Endothelial cell of umbilical vein (primary cell): ENCODE measurements at regions not wholly inside any gene's neighbourhood (a gene's known extent, or its start where the extent isn't known, plus 50 kb on each side); places are given as distances from the start of the nearest gene placed in this dataset.

ENCODE experiments used
- BruUV-seq: library from RNA; stranded (reverse); fragments of 400-500 nt; replicated peaks from 2 replicates; lab custom pipeline; 2021; lab: Mats Ljungman, UMichigan
- CTCF ChIA-PET: fragments of 300-600, 350-600 bp; sonication (Branson Sonifier 250); formaldehyde crosslinking; loops from one replicate; lab custom pipeline; 2021; ENCODE audit warnings: antibody characterized with exemption, inconsistent platforms; lab: Charles Lee
- POLR2A ChIA-PET: fragments of 300-600, 350-600 bp; sonication (Branson Sonifier 250); formaldehyde crosslinking; loops from one replicate; lab custom pipeline; 2021; ENCODE audit warnings: antibody characterized with exemption, inconsistent platforms; lab: Charles Lee
- DNase-seq: peaks from one replicate; pipeline ENCODE4 v3.0.0-alpha.2; 2011; ENCODE audit warnings: low read depth, low spot score
- FAIRE-seq: peaks from 2 replicates; lab custom pipeline; 2011; peaks lifted over from hg19 to GRCh38; lab: Jason Lieb, UNC
- H2AFZ ChIP-seq: 2 replicates; pipeline ENCODE4 v1.6.0; 2012; ENCODE audit warnings: low read depth, low read length, control low read depth, inconsistent platforms
- H3K27ac ChIP-seq: 2 replicates; pipeline ENCODE4 v1.5.1; 2011; ENCODE audit warnings: low read depth, mild to moderate bottlenecking, control low read depth, low read length, moderate library complexity; ENCODE audit not compliant: insufficient read depth
- H3K27me3 ChIP-seq, 2 experiments: 2 replicates each; pipeline versions ENCODE4 v1.6.0 to v1.6.1; 2011; ENCODE audit warnings: low read length in 2 of 2, mixed read lengths in 1 of 2; ENCODE audit not compliant: control insufficient read depth in 2 of 2, insufficient read depth in 2 of 2
- H3K36me3 ChIP-seq, 2 experiments: 2 replicates in 1 of 2; 3 replicates in 1 of 2; pipeline ENCODE4 v1.5.1; 2011; ENCODE audit warnings: low read length in 2 of 2, mild to moderate bottlenecking in 1 of 2, moderate library complexity in 1 of 2; ENCODE audit not compliant: control insufficient read depth in 2 of 2, insufficient read depth in 2 of 2; ENCODE audit errors: extremely low read depth in 1 of 2
- H3K4me1 ChIP-seq: 3 replicates; pipeline ENCODE4 v1.5.1; 2011; ENCODE audit warnings: mild to moderate bottlenecking, low read length; ENCODE audit not compliant: control insufficient read depth, insufficient read depth; ENCODE audit errors: extremely low read depth
- H3K4me2 ChIP-seq: 2 replicates; pipeline ENCODE4 v1.6.1; 2011; ENCODE audit warnings: low read length, control low read depth, mixed read lengths; ENCODE audit not compliant: insufficient read depth
- H3K4me3 ChIP-seq, 3 experiments: fragments of 200-600 bp in 1 of 3; sonication (generic), shearing (Covaris generic) in 1 of 3; replicated peaks in 1 of 3; 2 replicates each; pipeline ENCODE4 v1.5.1; 2011 to 2016; ENCODE audit warnings: control low read depth in 3 of 3, low read length in 3 of 3, mild to moderate bottlenecking in 2 of 3, inconsistent platforms in 1 of 3, low read depth in 1 of 3, moderate library complexity in 1 of 3; ENCODE audit not compliant: insufficient read depth in 1 of 3
- H3K79me2 ChIP-seq: 2 replicates; pipeline ENCODE4 v1.6.0; 2012; ENCODE audit warnings: low read length, inconsistent platforms; ENCODE audit not compliant: control insufficient read depth, insufficient read depth
- H3K9ac ChIP-seq: replicated peaks from 2 replicates; pipeline ENCODE3; 2011; ENCODE audit warnings: low read length, control low read depth; ENCODE audit not compliant: insufficient read depth; ENCODE audit errors: extremely low read depth
- H3K9me1 ChIP-seq: replicated peaks from 3 replicates; pipeline ENCODE4 v1.6.0; 2011; ENCODE audit warnings: mild to moderate bottlenecking, low read length; ENCODE audit not compliant: control insufficient read depth, insufficient read depth; ENCODE audit errors: extremely low read depth
- H3K9me3 ChIP-seq: replicated peaks from 2 replicates; pipeline ENCODE4 v1.5.1; 2012; ENCODE audit warnings: low read length, inconsistent platforms; ENCODE audit not compliant: control insufficient read depth, insufficient read depth
- H4K20me1 ChIP-seq: replicated peaks from 2 replicates; pipeline ENCODE3; 2011; ENCODE audit warnings: mild to moderate bottlenecking, low read length; ENCODE audit not compliant: control insufficient read depth, insufficient read depth; ENCODE audit errors: extremely low read depth
- EZH2 ChIP-seq: IDR thresholded peaks from 2 replicates; pipeline ENCODE4 v1.6.1; 2012; ENCODE audit warnings: borderline replicate concordance, low read depth, mild to moderate bottlenecking, moderate library complexity, low read length, inconsistent platforms; ENCODE audit not compliant: severe bottlenecking
- FOS ChIP-seq: IDR thresholded peaks from 2 replicates; pipeline ENCODE4 v1.6.1; 2011; ENCODE audit warnings: mild to moderate bottlenecking, low read length, moderate library complexity, borderline replicate concordance; ENCODE audit not compliant: insufficient read depth
- GATA2 ChIP-seq: IDR thresholded peaks from 2 replicates; pipeline ENCODE4 v1.7.0; 2011; ENCODE audit warnings: low read depth, mild to moderate bottlenecking, moderate library complexity, mixed read lengths, low read length; ENCODE audit not compliant: insufficient read length, insufficient read depth
- JUN ChIP-seq: IDR thresholded peaks from 2 replicates; pipeline ENCODE4 v1.6.1; 2011; ENCODE audit warnings: borderline replicate concordance, low read depth; ENCODE audit not compliant: insufficient read length, insufficient read depth
- POLR2A ChIP-seq: IDR thresholded peaks from 2 replicates; pipeline ENCODE4 v1.6.1; 2012; ENCODE audit warnings: low read depth, mild to moderate bottlenecking, control low read depth, low read length
- POLR2AphosphoS5 ChIP-seq: IDR thresholded peaks from 2 replicates; pipeline ENCODE4 v1.6.1; 2012; ENCODE audit warnings: low read depth, mild to moderate bottlenecking, control low read depth, low read length, moderate library complexity; ENCODE audit not compliant: insufficient read depth
- dilution Hi-C: fragments of 300-500 bp; cut with MboI; formaldehyde crosslinking; loops from one replicate; pipeline ENCODE4 v1.15.0; 2019; ENCODE audit warnings: low sequenced_read_pairs; ENCODE audit not compliant: extremely low pct_ligation_motif_present
- intact Hi-C: fragments of 100-400 bp; cut with micrococcal nuclease; formaldehyde crosslinking; loops from one replicate; pipeline ENCODE4 v1.10.0; 2022
- TF ChIP-seq, protein P1 (sequence below): IDR thresholded peaks from 2 replicates; pipeline ENCODE4 v1.6.1; 2011; ENCODE audit not compliant: insufficient read depth, insufficient read length
- TF ChIP-seq, protein P2 (sequence below), 2 donors: IDR thresholded peaks; 1 replicate in 1 of 2; 2 replicates in 1 of 2; pipeline ENCODE4 v1.5.1; 2011; ENCODE audit warnings: low read length in 2 of 2, mild to moderate bottlenecking in 2 of 2, moderate library complexity in 2 of 2, control low read depth in 1 of 2, inconsistent platforms in 1 of 2, low read depth in 1 of 2; ENCODE audit not compliant: insufficient read depth in 1 of 2; ENCODE audit errors: extremely low read depth in 1 of 2

DNA sequence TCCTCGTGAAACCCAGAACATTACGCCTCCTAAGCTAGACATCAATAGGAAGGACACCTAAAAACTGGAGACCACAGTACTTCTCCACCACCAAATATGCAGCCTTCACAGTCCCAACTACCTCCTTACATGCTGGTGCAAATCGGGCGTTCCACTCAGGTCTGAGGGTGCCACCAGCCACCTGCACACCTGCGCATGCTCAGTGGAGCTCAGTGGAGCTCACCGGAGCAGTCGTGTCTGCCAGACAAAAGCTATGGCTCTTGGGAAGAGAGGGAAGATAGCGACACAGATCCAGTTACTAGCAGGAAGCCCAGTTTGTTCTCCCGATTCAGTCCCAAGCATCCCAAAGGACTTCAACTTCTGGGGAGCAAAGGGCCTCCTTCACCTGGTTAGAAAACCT, 237.1 kb downstream of the TSHZ3 start:
- peaks cover 2% of the 10 kb centered on the region for H3K9me3 ChIP-seq
- H3K9ac ChIP-seq: no peak overlapping the region
- H3K4me3 ChIP-seq: no peak overlapping the region
- no peak overlapping the region for H3K4me2 ChIP-seq
- H3K79me2 ChIP-seq: no peaks in the 10 kb centered on the region
- no peaks in the 10 kb centered on the region for H3K27me3 ChIP-seq
- TF ChIP-seq POLR2A (no peak), GATA2 (no peak), POLR2AphosphoS5 (no peak), EZH2 (no peak), FOS (no peak), JUN (no peak)
- TF ChIP-seq, protein P1, sequence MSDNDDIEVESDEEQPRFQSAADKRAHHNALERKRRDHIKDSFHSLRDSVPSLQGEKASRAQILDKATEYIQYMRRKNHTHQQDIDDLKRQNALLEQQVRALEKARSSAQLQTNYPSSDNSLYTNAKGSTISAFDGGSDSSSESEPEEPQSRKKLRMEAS: no peak
- TF ChIP-seq, protein P2, sequence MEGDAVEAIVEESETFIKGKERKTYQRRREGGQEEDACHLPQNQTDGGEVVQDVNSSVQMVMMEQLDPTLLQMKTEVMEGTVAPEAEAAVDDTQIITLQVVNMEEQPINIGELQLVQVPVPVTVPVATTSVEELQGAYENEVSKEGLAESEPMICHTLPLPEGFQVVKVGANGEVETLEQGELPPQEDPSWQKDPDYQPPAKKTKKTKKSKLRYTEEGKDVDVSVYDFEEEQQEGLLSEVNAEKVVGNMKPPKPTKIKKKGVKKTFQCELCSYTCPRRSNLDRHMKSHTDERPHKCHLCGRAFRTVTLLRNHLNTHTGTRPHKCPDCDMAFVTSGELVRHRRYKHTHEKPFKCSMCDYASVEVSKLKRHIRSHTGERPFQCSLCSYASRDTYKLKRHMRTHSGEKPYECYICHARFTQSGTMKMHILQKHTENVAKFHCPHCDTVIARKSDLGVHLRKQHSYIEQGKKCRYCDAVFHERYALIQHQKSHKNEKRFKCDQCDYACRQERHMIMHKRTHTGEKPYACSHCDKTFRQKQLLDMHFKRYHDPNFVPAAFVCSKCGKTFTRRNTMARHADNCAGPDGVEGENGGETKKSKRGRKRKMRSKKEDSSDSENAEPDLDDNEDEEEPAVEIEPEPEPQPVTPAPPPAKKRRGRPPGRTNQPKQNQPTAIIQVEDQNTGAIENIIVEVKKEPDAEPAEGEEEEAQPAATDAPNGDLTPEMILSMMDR (IDR thresholded peaks at IDR 0.05; ENCODE audit: extremely low read depth in 1 of 2, insufficient read depth in 1 of 2, low read depth in 1 of 2, low read length in 2 of 2): no peak
- no peaks in the 10 kb centered on the region for H3K9me1 ChIP-seq
- DNase-seq: no peak
- H3K4me1 ChIP-seq: no peaks in the 10 kb centered on the region
- POLR2A ChIA-PET: no interaction called here
- CTCF ChIA-PET: no interaction called here
- dilution Hi-C loops (no loop called here), intact Hi-C loops (no loop called here)
- H3K36me3 ChIP-seq: no peaks in the 10 kb centered on the region
- no peak overlapping the region for H3K27ac ChIP-seq
- H2AFZ ChIP-seq: no peak overlapping the region
- FAIRE-seq: no peak
- BruUV-seq: no TSS peak
- no peaks in the 10 kb centered on the region for H4K20me1 ChIP-seq
